NCI-H748 (cell line): ENCODE measurements at regions not wholly inside any gene's neighbourhood (a gene's known extent, or its start where the extent isn't known, plus 50 kb on each side); places are given as distances from the start of the nearest gene placed in this dataset.

ENCODE experiments used
- DNase-seq: peaks from one replicate; lab custom pipeline; 2025; ENCODE audit not compliant: unreplicated experiment; lab: John Stamatoyannopoulos, UW

DNA sequence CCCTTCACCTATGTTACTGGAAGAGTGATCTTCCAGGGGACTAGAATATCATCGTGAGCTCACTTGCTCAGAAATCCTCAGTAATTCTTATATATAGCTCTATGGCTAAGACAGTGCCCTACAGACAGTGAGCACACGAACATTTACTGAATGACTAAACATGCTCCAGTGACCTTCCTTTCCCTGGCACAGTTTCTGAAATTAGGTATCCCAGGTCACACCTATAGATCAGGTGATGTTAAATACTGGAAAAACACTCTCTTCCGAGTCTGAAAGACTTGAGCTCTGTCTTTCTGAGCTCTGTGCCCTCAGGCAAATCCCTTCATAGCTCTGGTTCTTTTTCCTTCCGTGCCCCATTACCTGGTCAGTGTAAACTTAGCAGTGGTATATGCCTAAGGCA lies 239.4 kb upstream of the LRIG1 start:
- DNase-seq = no peak

DNA sequence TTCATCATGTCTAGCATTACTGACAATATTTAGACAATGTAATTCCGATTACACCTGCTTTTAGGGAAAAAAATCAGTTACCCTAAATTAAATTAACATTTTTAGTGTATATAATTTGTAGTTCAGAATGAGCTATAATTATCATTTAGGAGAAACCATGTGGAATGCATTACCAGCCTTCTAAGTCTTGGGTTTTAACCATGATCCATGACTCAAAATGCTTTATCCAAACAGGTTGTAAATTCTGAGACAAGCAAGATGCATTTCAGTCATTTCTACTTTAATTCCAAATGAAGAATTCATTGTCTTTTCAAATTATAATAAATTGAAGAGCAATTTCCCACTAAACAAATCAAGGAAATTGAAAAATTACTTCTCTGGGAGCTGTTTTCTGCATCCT lies 243.7 kb upstream of the LRIG1 start:
- no peak for DNase-seq

DNA sequence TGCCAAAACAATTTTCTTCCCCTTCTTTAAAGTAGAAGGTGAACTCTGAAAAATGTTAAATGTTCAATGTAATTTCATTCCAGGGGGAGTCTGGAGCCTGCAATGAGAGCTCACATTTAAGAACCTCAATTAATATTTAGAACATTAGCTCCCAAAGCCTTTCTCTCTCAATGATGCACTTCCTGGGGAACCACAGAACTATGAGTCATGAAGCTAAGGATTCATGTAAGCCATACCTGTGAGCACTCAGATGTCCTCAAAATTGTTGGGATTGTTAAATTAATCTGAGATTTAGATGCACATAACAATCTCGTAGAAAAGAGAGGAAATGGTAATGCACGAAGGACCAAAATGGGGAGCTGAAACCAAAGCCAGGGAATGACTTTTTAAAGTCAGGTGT lies 244.2 kb upstream of the LRIG1 start:
- no peak for DNase-seq

- DNase-seq = no peak
These were observed 246.4 kb upstream of the LRIG1 start for GRCh38 chr3:66747261-66747660.

DNA sequence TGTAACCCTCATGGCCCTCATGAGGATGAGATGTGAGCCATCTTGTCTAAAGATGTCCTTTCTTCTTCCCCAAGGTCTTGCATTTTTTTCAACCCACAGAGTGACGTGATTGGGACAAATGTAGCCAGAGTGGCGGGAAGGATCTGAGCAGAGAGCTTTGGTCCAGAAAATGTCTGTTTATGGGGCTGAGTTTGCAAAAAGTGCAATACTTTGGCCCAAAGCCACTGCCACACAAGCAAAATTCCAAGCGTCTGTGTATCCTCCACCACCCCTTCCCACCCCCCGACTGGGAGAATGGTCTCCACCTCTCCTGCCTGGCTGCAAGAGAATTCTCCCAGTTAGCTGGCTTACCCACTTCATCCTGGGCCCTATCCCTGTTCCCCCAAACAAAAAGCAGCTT lies 246.9 kb upstream of the LRIG1 start:
- no peak for DNase-seq

GRCh38 chr3:66748175-66748876 lies 247.5 kb upstream of the LRIG1 start:
- no peak for DNase-seq

- no peak for DNase-seq
These were observed 246.3 kb upstream of the KBTBD8 start for GRCh38 chr3:66751842-66752241.

- no peak for DNase-seq
These were observed 244.4 kb upstream of the KBTBD8 start for GRCh38 chr3:66753670-66754069.

DNA sequence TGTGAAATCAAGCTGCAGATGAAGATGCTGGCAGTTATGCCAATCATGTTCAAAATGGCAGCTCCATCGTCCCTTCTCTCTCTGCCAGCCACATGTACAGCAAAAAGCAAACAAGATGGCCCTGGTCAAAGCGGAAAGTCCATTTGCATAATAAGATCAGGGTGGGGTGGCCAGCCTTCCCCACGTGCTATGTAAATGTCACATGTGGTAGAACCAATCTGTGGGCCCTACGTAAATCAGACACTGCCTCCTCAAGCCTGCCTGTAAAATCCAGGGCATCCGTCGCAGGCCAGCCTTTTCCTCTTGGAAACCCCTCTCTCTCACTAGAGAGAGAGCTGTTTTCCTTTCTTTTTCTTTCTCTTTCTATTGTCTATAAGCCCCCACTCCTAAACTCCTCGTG lies 243.5 kb upstream of the KBTBD8 start:
- no peak for DNase-seq

- DNase-seq = no peak
These were observed 242.2 kb upstream of the KBTBD8 start for GRCh38 chr3:66755924-66756323.

- DNase-seq = no peak
These were observed 241.6 kb upstream of the KBTBD8 start for GRCh38 chr3:66756468-66757036.

DNA sequence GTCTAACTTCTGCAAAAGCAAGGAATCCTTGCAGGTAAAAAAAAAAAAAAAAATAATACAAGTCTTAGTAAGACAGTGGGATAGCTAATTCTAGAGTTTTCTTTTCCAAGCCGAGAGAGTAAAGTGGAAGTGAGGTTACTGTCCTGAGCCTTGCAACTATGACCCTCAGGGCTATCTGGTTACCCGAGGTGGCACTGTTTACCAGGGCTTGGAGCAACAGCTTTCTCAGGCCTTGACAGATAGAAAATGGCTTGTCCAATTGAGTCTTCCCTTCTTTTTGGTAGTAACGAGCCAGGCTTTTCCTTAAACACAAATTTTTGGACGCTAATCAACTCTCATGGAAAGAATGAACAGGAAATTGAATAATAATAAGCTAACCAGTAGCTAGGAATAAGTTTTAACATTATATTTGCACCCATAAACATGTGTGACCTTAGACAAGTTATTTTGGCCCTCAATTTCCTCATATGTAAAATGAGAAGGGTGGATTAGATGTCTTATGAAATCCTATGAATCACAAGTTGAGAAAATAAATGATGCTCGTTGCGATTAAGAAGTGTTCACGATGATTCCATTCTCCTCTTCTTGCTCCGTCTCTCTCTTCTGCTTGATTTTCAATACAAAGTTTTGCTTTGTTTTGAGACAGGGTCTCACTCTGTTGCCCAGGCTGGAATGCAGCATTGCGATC lies 236.9 kb upstream of the KBTBD8 start:
- no peak for DNase-seq

DNA sequence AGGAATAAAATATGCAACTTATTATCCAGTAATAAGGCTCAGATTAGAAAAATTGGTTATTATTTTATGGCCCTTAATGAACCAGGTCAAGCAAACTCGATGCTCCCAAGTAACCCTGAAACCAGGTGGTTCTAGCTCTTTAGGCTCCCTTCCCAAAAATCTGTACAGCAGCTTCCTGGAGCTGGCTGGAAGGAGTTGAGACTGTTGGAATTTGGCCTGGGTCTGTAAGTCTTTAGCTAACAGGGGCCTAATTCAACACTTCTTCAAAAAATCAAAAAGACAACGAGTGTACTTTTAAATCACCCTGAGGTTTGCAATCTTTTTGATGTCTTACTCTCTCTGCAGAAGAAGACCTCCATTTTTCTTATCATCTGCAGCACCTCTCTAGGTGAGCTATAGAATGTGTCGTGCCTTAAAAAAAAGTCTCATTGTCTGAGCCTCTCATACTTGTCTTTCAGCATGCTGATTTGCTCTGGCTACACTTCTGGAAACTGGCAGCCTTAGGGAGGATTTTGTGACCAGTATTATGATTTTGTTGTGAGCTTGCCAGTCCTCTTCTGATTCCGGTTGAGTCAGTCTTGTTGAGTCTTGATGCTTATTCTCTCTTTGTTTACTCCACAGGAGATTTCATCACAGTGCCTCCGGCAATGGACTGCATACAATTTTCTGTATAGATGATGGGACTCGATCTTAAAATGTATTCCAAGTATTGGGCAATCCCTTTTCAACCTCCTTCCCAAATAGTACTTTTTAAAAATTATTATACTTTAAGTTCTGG lies 235.0 kb upstream of the KBTBD8 start:
- DNase-seq = no peak

DNA sequence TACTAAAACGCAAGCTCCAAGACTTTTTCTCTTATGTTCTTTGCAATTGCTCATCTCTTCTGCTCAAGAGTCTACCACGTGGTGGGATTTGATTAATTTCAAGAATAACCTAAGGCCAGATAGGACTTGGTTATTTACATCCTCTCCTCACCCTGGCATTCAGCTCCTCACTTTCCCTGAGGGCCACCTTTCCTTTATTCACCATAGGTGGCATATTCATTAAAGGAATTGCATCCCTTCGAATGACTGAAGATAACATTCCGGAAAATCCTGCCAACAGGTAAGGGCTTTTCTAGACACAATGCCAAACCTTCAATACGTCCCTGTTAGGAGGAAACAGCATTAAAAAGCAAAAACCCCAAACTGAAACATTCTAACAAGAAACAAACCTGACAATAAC lies 220.0 kb upstream of the KBTBD8 start:
- no peak for DNase-seq

DNA sequence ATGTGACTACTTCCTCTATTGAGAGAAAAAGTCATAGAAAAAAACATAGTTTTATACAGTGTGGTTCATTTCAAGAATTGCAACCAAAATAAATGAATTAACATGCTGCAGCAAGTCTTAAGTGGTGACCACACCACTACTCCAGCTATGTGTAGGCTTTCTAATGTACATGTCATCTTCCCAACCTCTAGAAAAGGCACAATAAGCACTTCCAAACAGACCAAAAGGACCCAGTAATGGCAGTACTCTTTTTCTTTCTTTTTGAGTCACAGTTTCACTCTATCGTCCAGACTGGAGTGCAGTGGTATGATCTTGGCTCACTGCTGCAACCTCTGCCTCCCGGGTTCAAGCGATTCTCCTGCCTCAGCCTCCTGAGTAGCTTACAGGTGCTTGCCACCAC lies 219.3 kb upstream of the KBTBD8 start:
- no peak for DNase-seq

DNA sequence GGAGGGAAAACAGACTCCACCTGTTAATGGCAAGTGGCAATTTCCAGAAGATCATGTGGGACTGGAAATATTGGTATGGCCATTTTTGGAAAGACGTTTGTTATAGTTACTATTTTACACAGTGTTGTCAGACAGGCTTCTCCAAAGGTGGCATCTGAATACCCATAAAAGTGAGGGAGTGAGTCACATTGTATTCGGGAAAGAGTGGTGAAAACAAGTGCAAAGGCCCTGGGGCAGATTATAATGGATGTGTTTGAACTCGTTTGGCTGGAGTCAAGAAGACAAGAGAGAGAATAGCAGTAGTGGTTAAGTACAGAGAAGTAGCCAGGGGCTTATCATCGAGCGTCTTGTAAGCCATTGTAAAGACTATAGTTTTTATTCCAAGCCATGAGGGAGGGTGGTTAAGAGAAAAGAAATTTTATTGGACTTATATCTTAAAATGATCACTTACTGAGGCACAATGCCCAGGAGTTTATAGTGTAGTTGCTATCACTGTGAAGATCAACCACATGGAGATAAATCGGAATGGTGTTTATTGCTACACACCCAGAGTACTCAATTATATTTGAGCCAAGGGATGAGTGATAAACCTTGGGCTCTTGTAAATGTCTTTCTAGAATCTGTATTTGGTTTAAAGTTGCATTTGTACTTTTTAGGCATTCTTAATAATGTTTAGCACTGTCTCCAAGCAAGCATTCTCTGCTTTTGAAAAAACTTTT lies 212.8 kb upstream of the KBTBD8 start:
- no peak for DNase-seq

GRCh38 chr3:66789580-66790237 lies 208.4 kb upstream of the KBTBD8 start:
- DNase-seq = no peak

- DNase-seq = no peak
These were observed 206.0 kb upstream of the KBTBD8 start for GRCh38 chr3:66792086-66792485.

- no peak for DNase-seq
These were observed 202.7 kb upstream of the KBTBD8 start for GRCh38 chr3:66795365-66795764.

- DNase-seq = no peak
These were observed 201.8 kb upstream of the KBTBD8 start for GRCh38 chr3:66796343-66796742.
